ENCODE measurements at regions not wholly inside any gene's neighbourhood (a gene's known extent, or its start where the extent isn't known, plus 50 kb on each side); places are given as distances from the start of the nearest gene placed in this dataset.

DNA sequence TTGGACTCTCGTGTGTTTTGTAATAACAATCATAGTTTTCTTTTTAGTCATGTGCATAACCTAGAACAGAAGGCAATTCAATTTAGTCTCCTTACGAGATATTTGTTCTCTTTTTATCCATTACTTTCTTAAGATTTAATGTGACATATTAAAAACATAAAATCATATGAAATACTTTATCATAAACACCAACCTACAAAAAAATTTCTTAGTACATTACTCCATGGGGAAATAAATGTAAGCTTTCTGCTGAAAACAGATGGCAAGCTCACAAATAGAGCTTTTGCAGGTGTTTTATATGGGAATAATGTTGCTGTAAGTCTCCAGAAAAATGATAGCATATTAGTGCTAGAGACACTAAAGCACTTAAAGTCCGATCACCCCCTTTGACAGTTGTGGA lies 1035.2 kb upstream of the ARRDC3 start:
- 25 to 49% (median 31%) methylated on average over 3 of the region's 3 CpGs for WGBS, 3 donors
- TF ChIP-seq POLR2A (IDR thresholded peaks at IDR 0.05) (no peak), CTCF (IDR thresholded peaks at IDR 0.05) (no peak)
- H3K27me3 ChIP-seq, result no peaks in the 10 kb centered on the region

GRCh38 chr5:92409134-92409533 lies 1026.0 kb upstream of the ARRDC3 start:
- Histone ChIP-seq H3K4me1 (ENCODE audit: insufficient read depth) (no peaks in the 10 kb centered on the region), H3K27me3 (no peaks in the 10 kb centered on the region), H3K4me3 (no peak overlapping the region), H3K9me3 (no peaks in the 10 kb centered on the region), H3K36me3 (no peaks in the 10 kb centered on the region), H3K27ac (no peak overlapping the region)
- intact Hi-C loops (cut with DNase I), result no loop called here
- 56 to 64% (median 63%) methylated on average over 2 of the region's 2 CpGs for WGBS, 3 donors
- TF ChIP-seq EP300 (IDR thresholded peaks at IDR 0.05) (no peak), POLR2A (IDR thresholded peaks at IDR 0.05) (no peak), CTCF (IDR thresholded peaks at IDR 0.05) (no peak)
- DNase-seq, result no peak

More for the DNA sequence above, 1035.2 kb upstream of the ARRDC3 start:
- Histone ChIP-seq H3K9me3 (no peaks in the 10 kb centered on the region), H3K4me1 (ENCODE audit: insufficient read depth) (no peaks in the 10 kb centered on the region), H3K36me3 (no peaks in the 10 kb centered on the region), H3K4me3 (no peak overlapping the region), H3K27ac (no peak overlapping the region)
- intact Hi-C loops (cut with DNase I), result no loop called here
- DNase-seq, result no peak

- no peaks in the 10 kb centered on the region for H3K27me3 ChIP-seq
- 93 to 94% (median 94%) methylated on average over 7 of the region's 7 CpGs for WGBS, 3 donors
- H3K9me3 ChIP-seq, result no peaks in the 10 kb centered on the region
- TF ChIP-seq POLR2A (IDR thresholded peaks at IDR 0.05) (no peak), CTCF (IDR thresholded peaks at IDR 0.05) (no peak), EP300 (IDR thresholded peaks at IDR 0.05) (no peak)
- no peak overlapping the region for H3K27ac ChIP-seq
- intact Hi-C loops (cut with DNase I), result no loop called here
- DNase-seq, result no peak
- H3K4me3 ChIP-seq, result no peak overlapping the region
- no peaks in the 10 kb centered on the region for H3K36me3 ChIP-seq
- no peaks in the 10 kb centered on the region for H3K4me1 ChIP-seq (ENCODE audit: insufficient read depth)
These were observed 1020.0 kb upstream of the ARRDC3 start for GRCh38 chr5:92402956-92403702.

- WGBS, 3 donors, result 73 to 83% (median 75%) methylated on average over 2 of the region's 2 CpGs
- Histone ChIP-seq H3K27me3 (no peaks in the 10 kb centered on the region), H3K9me3 (no peaks in the 10 kb centered on the region), H3K4me1 (ENCODE audit: insufficient read depth) (no peaks in the 10 kb centered on the region), H3K27ac (no peak overlapping the region), H3K36me3 (no peaks in the 10 kb centered on the region), H3K4me3 (no peak overlapping the region)
- intact Hi-C loops (cut with DNase I), result no loop called here
- DNase-seq, result no peak
- TF ChIP-seq POLR2A (IDR thresholded peaks at IDR 0.05) (no peak), CTCF (IDR thresholded peaks at IDR 0.05) (no peak), EP300 (IDR thresholded peaks at IDR 0.05) (no peak)
These were observed 1018.9 kb upstream of the ARRDC3 start for GRCh38 chr5:92402045-92402444.
